ENCODE measurements at regions not wholly inside any gene's neighbourhood (a gene's known extent, or its start where the extent isn't known, plus 50 kb on each side); places are given as distances from the start of the nearest gene placed in this dataset.

DNA sequence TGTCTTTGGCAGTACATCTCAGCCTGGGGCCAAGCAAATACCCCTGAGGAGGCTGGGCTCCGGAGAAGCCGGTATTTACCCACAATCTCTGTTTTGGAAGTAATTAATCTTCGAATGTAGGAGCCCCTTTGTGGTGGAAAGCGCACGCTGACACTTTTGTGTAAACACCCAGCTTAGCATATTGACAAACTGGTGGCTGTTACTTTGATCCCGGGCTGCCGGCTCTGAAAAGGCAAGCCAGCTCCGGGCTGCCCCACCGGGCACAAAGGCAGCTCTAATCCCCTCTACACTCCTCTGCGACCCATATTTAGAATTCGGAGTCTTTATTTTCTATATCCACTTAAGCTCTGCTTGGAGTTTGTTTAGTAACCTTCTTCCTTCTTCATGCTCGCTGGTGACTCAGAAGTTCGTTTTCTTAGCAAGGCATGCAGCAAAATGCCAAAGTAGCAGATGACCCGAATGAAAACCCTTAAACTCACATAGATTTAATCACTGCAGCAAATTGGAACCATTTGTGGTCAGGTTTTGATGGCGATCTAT lies 144.0 kb upstream of the IRX3 start:
- TF ChIP-seq POLR2AphosphoS5 (IDR thresholded peaks at IDR 0.05; ENCODE audit: low read depth) = no peak
- TF ChIP-seq STAT1 (IDR thresholded peaks at IDR 0.05; ENCODE audit: unreplicated experiment) = no peak
- TF ChIP-seq, protein P1, sequence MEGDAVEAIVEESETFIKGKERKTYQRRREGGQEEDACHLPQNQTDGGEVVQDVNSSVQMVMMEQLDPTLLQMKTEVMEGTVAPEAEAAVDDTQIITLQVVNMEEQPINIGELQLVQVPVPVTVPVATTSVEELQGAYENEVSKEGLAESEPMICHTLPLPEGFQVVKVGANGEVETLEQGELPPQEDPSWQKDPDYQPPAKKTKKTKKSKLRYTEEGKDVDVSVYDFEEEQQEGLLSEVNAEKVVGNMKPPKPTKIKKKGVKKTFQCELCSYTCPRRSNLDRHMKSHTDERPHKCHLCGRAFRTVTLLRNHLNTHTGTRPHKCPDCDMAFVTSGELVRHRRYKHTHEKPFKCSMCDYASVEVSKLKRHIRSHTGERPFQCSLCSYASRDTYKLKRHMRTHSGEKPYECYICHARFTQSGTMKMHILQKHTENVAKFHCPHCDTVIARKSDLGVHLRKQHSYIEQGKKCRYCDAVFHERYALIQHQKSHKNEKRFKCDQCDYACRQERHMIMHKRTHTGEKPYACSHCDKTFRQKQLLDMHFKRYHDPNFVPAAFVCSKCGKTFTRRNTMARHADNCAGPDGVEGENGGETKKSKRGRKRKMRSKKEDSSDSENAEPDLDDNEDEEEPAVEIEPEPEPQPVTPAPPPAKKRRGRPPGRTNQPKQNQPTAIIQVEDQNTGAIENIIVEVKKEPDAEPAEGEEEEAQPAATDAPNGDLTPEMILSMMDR (conservative IDR thresholded peaks at IDR 0.05; ENCODE audit: low read depth in 2 of 2) = no peak
- TF ChIP-seq JUNB (IDR thresholded peaks at IDR 0.05; ENCODE audit: unreplicated experiment) = no peak
- no peak for TF ChIP-seq EZH2phosphoT487 (IDR thresholded peaks at IDR 0.05; ENCODE audit: unreplicated experiment)
